ENCODE measurements at regions not wholly inside any gene's neighbourhood (a gene's known extent, or its start where the extent isn't known, plus 50 kb on each side); places are given as distances from the start of the nearest gene placed in this dataset.

DNA sequence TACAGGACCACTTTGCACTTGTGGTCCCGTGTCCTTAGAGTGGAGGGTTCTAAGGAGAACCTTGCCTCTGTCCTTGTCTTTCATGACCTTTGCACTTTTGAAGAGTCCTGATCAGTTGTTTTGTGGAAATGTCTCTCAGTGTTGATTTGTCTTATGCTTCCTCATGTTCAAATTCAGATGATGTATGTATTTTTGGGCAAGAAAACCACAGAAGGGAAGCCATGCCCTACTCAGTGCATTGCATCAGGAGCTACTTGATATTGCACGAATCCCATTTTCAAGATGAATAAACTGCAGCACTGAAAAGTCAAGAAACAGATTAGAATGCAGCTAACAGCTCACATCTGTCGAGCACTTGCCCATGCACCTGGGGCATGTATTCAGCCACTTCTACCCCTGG lies 152.2 kb downstream of the INHBB start:
- no peak for DNase-seq
- POLR2A ChIA-PET, result no interaction called here
- intact Hi-C loops (cut with DNase I, micrococcal nuclease), result no loop called here

GRCh38 chr2:120498576-120499394 lies 152.8 kb downstream of the INHBB start:
- Histone ChIP-seq H3K4me3 (ENCODE audit: low read length) (no peak overlapping the region), H3K27me3 (ENCODE audit: control insufficient read depth in 1 of 2, insufficient read depth in 2 of 2, low read length in 2 of 2) (no peaks in the 10 kb centered on the region), H3K4me1 (ENCODE audit: insufficient read depth, low read length) (no peaks in the 10 kb centered on the region), H3K9me3 (ENCODE audit: control insufficient read depth in 1 of 2, insufficient read depth in 1 of 2, low read length in 2 of 2) (no peaks in the 10 kb centered on the region), H3K36me3 (ENCODE audit: insufficient read depth, low read length) (no peaks in the 10 kb centered on the region), H3K27ac (ENCODE audit: low read depth in 1 of 2, low read length in 2 of 2) (no peak overlapping the region)
- Mint-ChIP-seq H3K4me3 (no peak overlapping the region), H3K4me1 (ENCODE audit: low read depth) (no peaks in the 10 kb centered on the region), H3K36me3 (ENCODE audit: low read depth) (no peaks in the 10 kb centered on the region), H3K9me3 (no peaks in the 10 kb centered on the region), H3K27me3 (no peaks in the 10 kb centered on the region), H3K27ac (no peak overlapping the region)
- no peak for ATAC-seq (ENCODE audit: poor library complexity)
- intact Hi-C loops (cut with DNase I, micrococcal nuclease), result no loop called here
- POLR2A ChIA-PET, result no interaction called here
- DNase-seq, result no peak
- no peak for TF ChIP-seq CTCF (IDR thresholded peaks at IDR 0.05)
- CTCF ChIA-PET, result no interaction called here

More for the DNA sequence above, 152.2 kb downstream of the INHBB start:
- Mint-ChIP-seq H3K27ac (no peak overlapping the region), H3K27me3 (no peaks in the 10 kb centered on the region), H3K4me1 (ENCODE audit: low read depth) (no peaks in the 10 kb centered on the region), H3K9me3 (no peaks in the 10 kb centered on the region), H3K36me3 (ENCODE audit: low read depth) (no peaks in the 10 kb centered on the region), H3K4me3 (no peak overlapping the region)
- H3K27ac ChIP-seq (ENCODE audit: low read depth in 1 of 2, low read length in 2 of 2), result no peak overlapping the region
- H3K27me3 ChIP-seq (ENCODE audit: control insufficient read depth in 1 of 2, insufficient read depth in 2 of 2, low read length in 2 of 2), result no peaks in the 10 kb centered on the region
- CTCF ChIA-PET, result no interaction called here
- no peaks in the 10 kb centered on the region for H3K4me1 ChIP-seq (ENCODE audit: insufficient read depth, low read length)
- TF ChIP-seq CTCF (IDR thresholded peaks at IDR 0.05), result no peak
- H3K36me3 ChIP-seq (ENCODE audit: insufficient read depth, low read length), result no peaks in the 10 kb centered on the region
- no peaks in the 10 kb centered on the region for H3K9me3 ChIP-seq (ENCODE audit: control insufficient read depth in 1 of 2, insufficient read depth in 1 of 2, low read length in 2 of 2)
- no peak for ATAC-seq (ENCODE audit: poor library complexity)
- H3K4me3 ChIP-seq (ENCODE audit: low read length), result no peak overlapping the region

GRCh38 chr2:120499784-120500495 lies 154.0 kb downstream of the INHBB start:
- H3K27me3 Mint-ChIP-seq, result no peaks in the 10 kb centered on the region
- intact Hi-C loops (cut with DNase I, micrococcal nuclease), result no loop called here

More at GRCh38 chr2:120499784-120500495, 154.0 kb downstream of the INHBB start:
- Histone ChIP-seq H3K27ac (ENCODE audit: low read depth in 1 of 2, low read length in 2 of 2) (no peak overlapping the region), H3K27me3 (ENCODE audit: control insufficient read depth in 1 of 2, insufficient read depth in 2 of 2, low read length in 2 of 2) (no peaks in the 10 kb centered on the region), H3K36me3 (ENCODE audit: insufficient read depth, low read length) (no peaks in the 10 kb centered on the region), H3K4me1 (ENCODE audit: insufficient read depth, low read length) (no peaks in the 10 kb centered on the region), H3K4me3 (ENCODE audit: low read length) (no peak overlapping the region), H3K9me3 (ENCODE audit: control insufficient read depth in 1 of 2, insufficient read depth in 1 of 2, low read length in 2 of 2) (no peaks in the 10 kb centered on the region)
- H3K4me3 Mint-ChIP-seq, result no peak overlapping the region
- H3K36me3 Mint-ChIP-seq (ENCODE audit: low read depth), result no peaks in the 10 kb centered on the region
- H3K9me3 Mint-ChIP-seq, result no peaks in the 10 kb centered on the region
- no peak overlapping the region for H3K27ac Mint-ChIP-seq
- no peak for ATAC-seq (ENCODE audit: poor library complexity)
- no peaks in the 10 kb centered on the region for H3K4me1 Mint-ChIP-seq (ENCODE audit: low read depth)
- TF ChIP-seq CTCF (IDR thresholded peaks at IDR 0.05), result no peak
- ChIA-PET POLR2A (no interaction called here), CTCF (no interaction called here)
- no peak for DNase-seq
